ENCODE measurements at regions not wholly inside any gene's neighbourhood (a gene's known extent, or its start where the extent isn't known, plus 50 kb on each side); places are given as distances from the start of the nearest gene placed in this dataset.

GRCh38 chr6:66995669-66996068, 1288.6 kb upstream of the EYS start:
- TF ChIP-seq E2F8 (IDR thresholded peaks at IDR 0.05; ENCODE audit: low read depth, partially characterized antibody): no peak
- no peak for TF ChIP-seq CBX5 (IDR thresholded peaks at IDR 0.05; ENCODE audit: low read depth)
- no peak for TF ChIP-seq CTCF (IDR thresholded peaks at IDR 0.05 in 2 of 3, conservative IDR thresholded peaks at IDR 0.05 in 1 of 3; ENCODE audit: control insufficient read depth in 2 of 3, extremely low read depth in 1 of 3, insufficient read depth in 1 of 3, low read depth in 3 of 3, low read length in 3 of 3)
- no peak for TF ChIP-seq CHD4 (IDR thresholded peaks at IDR 0.05)
- TF ChIP-seq CHD1 (IDR thresholded peaks at IDR 0.05; ENCODE audit: low read depth, low read length): no peak
- no peak for TF ChIP-seq DPF2 (IDR thresholded peaks at IDR 0.05)
- no peak for TF ChIP-seq ZNF384 (IDR thresholded peaks at IDR 0.05; ENCODE audit: borderline replicate concordance, low read depth, low read length)
- TF ChIP-seq ZNF217 (IDR thresholded peaks at IDR 0.05): no peak
- no peak for TF ChIP-seq CEBPB (IDR thresholded peaks at IDR 0.05; ENCODE audit: borderline replicate concordance in 1 of 2, low read depth in 2 of 2, low read length in 2 of 2)
- TF ChIP-seq TCF12 (IDR thresholded peaks at IDR 0.05; ENCODE audit: low read depth, low read length): no peak
